HepG2 (cell line): ENCODE measurements at regions not wholly inside any gene's neighbourhood (a gene's known extent, or its start where the extent isn't known, plus 50 kb on each side); places are given as distances from the start of the nearest gene placed in this dataset.

ENCODE experiments used
- KAT2B ChIP-seq: fragments of 150-350 bp; IDR thresholded peaks from 2 replicates; pipeline ENCODE4 v1.6.1; 2014; ENCODE audit warnings: low read depth, low read length, borderline replicate concordance
- NFIB ChIP-seq: sonication (generic); formaldehyde crosslinking; IDR thresholded peaks from 2 replicates; pipeline ENCODE4 v1.9.0; 2021; ENCODE audit warnings: missing genetic modification reagents, mild to moderate bottlenecking, borderline replicate concordance
- SALL1 ChIP-seq: sonication (generic); formaldehyde crosslinking; IDR thresholded peaks from 2 replicates; pipeline ENCODE4 v1.8.0; 2022; ENCODE audit warnings: mild to moderate bottlenecking, missing genetic modification reagents
- SP1 ChIP-seq, 2 experiments: fragments of 450-650 bp in 1 of 2; sonication (generic) in 1 of 2; formaldehyde crosslinking in 1 of 2; IDR thresholded peaks; 2 replicates each; pipeline versions ENCODE4 v1.4.0 to v1.6.1; 2016 to 2020; ENCODE audit warnings: missing genetic modification reagents in 1 of 2
- XRCC5 ChIP-seq: fragments of 200-400 bp; formaldehyde crosslinking; optimal IDR thresholded peaks from 2 replicates; pipeline ENCODE3; 2017; ENCODE audit warnings: mild to moderate bottlenecking, low read length
- ZBED4 ChIP-seq: sonication (generic); formaldehyde crosslinking; IDR thresholded peaks from 2 replicates; pipeline ENCODE4 v1.4.0; 2020; ENCODE audit warnings: missing genetic modification reagents, borderline replicate concordance
- ZNF12 ChIP-seq: sonication (generic); formaldehyde crosslinking; IDR thresholded peaks from 2 replicates; pipeline ENCODE4 v1.5.0; 2020; ENCODE audit warnings: missing genetic modification reagents
- ZNF33A ChIP-seq: sonication (generic); formaldehyde crosslinking; IDR thresholded peaks from 2 replicates; pipeline ENCODE4 v1.5.1; 2020; ENCODE audit warnings: missing genetic modification reagents, mild to moderate bottlenecking, moderate library complexity, borderline replicate concordance
- ZNF354B ChIP-seq: sonication (generic); formaldehyde crosslinking; IDR thresholded peaks from 2 replicates; pipeline ENCODE4 v1.8.0; 2022; ENCODE audit warnings: mild to moderate bottlenecking, missing genetic modification reagents
- ZNF574 ChIP-seq: sonication (generic); formaldehyde crosslinking; IDR thresholded peaks from 2 replicates; pipeline ENCODE4 v1.4.0; 2020; ENCODE audit warnings: missing genetic modification reagents
- ZNF766 ChIP-seq: sonication (generic); formaldehyde crosslinking; IDR thresholded peaks from 2 replicates; pipeline ENCODE4 v1.5.0; 2020; ENCODE audit warnings: missing genetic modification reagents, borderline replicate concordance
- TF ChIP-seq, protein P1 (sequence below), 2 experiments: fragments of 450-650 bp in 1 of 2; sonication (generic) in 1 of 2; formaldehyde crosslinking in 1 of 2; IDR thresholded peaks; 2 replicates each; pipeline versions ENCODE4 v1.6.1 to v1.8.0; 2016 to 2022; ENCODE audit warnings: antibody characterized with exemption in 1 of 2, mild to moderate bottlenecking in 1 of 2, missing genetic modification reagents in 1 of 2

DNA sequence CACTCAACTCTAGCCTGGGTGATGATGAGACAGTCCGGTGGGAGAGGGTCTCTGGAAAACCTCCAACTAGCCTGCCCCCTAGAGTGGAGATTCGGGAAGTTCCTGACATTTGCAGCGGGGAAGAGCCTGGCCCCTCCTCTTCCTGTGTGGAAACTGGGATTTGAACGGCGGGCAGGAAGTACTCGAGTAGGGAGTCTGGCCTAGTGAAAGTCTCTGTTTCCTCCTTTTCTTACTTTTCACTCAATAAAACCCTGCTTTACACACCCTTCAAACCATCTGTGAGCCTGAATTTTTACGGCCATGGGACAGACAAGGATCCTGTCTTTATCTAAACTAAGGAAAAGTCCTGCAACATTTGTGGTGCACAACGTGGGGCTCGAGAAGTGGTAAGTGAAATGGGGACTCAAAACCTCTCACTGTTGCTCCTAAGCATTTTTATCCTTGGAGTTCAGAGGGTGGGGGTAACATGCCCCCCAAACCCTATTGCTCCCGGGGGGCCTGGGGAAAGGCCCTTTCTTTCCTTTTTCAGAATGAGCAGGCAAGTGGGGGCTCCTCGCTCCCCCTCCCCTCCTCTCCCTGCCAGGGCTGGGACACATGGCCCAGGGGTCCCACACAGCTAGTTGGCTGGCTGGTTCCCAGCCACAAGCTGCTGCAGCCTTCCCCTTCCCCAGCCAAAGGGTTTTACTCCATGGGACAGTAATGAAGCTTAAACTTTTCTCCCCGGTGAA is 224.7 kb upstream of the GBE1 start (continued):
- TF ChIP-seq SP1 (IDR thresholded peaks at IDR 0.05), result no peak
- 0 out of 2 replicates have a peak, but pooled peaks have one; percentile 27 for TF ChIP-seq SP1 (CRISPR knock-in tag; IDR thresholded peaks at IDR 0.05)
- peak; percentile 75 for TF ChIP-seq XRCC5
- TF ChIP-seq SALL1, result peak; percentile 53; the same call in 1 of the 2 replicates
- peak; percentile 85 for TF ChIP-seq ZNF574 (CRISPR knock-in tag)
- TF ChIP-seq ZNF354B (CRISPR knock-in tag), result 0 out of 2 replicates have a peak, but pooled peaks have one; percentile 51
- TF ChIP-seq NFIB (CRISPR knock-in tag), result no peak
- TF ChIP-seq, protein P1, sequence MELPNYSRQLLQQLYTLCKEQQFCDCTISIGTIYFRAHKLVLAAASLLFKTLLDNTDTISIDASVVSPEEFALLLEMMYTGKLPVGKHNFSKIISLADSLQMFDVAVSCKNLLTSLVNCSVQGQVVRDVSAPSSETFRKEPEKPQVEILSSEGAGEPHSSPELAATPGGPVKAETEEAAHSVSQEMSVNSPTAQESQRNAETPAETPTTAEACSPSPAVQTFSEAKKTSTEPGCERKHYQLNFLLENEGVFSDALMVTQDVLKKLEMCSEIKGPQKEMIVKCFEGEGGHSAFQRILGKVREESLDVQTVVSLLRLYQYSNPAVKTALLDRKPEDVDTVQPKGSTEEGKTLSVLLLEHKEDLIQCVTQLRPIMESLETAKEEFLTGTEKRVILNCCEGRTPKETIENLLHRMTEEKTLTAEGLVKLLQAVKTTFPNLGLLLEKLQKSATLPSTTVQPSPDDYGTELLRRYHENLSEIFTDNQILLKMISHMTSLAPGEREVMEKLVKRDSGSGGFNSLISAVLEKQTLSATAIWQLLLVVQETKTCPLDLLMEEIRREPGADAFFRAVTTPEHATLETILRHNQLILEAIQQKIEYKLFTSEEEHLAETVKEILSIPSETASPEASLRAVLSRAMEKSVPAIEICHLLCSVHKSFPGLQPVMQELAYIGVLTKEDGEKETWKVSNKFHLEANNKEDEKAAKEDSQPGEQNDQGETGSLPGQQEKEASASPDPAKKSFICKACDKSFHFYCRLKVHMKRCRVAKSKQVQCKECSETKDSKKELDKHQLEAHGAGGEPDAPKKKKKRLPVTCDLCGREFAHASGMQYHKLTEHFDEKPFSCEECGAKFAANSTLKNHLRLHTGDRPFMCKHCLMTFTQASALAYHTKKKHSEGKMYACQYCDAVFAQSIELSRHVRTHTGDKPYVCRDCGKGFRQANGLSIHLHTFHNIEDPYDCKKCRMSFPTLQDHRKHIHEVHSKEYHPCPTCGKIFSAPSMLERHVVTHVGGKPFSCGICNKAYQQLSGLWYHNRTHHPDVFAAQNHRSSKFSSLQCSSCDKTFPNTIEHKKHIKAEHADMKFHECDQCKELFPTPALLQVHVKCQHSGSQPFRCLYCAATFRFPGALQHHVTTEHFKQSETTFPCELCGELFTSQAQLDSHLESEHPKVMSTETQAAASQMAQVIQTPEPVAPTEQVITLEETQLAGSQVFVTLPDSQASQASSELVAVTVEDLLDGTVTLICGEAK (IDR thresholded peaks at IDR 0.05), result 0 out of 2 replicates have a peak, but pooled peaks have one; percentile 18
- TF ChIP-seq, protein P1 (CRISPR knock-in tag; IDR thresholded peaks at IDR 0.05), result no peak
- no peak for TF ChIP-seq ZNF12
- TF ChIP-seq ZNF766 (CRISPR knock-in tag), result no peak
- TF ChIP-seq ZNF33A (CRISPR knock-in tag), result 0 out of 2 replicates have a peak, but pooled peaks have one; percentile 45
- 0 out of 2 replicates have a peak, but pooled peaks have one; percentile 27 for TF ChIP-seq ZBED4 (CRISPR knock-in tag)
- TF ChIP-seq KAT2B, result no peak
